GM11168 (cell line): ENCODE measurements at regions not wholly inside any gene's neighbourhood (a gene's known extent, or its start where the extent isn't known, plus 50 kb on each side); places are given as distances from the start of the nearest gene placed in this dataset.

ENCODE experiments used
- in situ Hi-C: fragments of 300-500 bp; cut with MboI; formaldehyde crosslinking; loops from one replicate; pipeline ENCODE4 v1.12.0; 2022; ENCODE audit warnings: low sequenced_read_pairs; ENCODE audit not compliant: unreplicated experiment

- in situ Hi-C loops: no loop called here
These were observed 135.5 kb upstream of the CXCR4 start for GRCh38 chr2:136253288-136254004.

GRCh38 chr2:136251885-136252585 is 134.1 kb upstream of the CXCR4 start:
- in situ Hi-C loops: no loop called here

- in situ Hi-C loops: no loop called here
These were observed 133.4 kb upstream of the CXCR4 start for GRCh38 chr2:136251197-136251884.

- in situ Hi-C loops: no loop called here
These were observed 132.2 kb upstream of the CXCR4 start for GRCh38 chr2:136250131-136250530.

GRCh38 chr2:136248907-136249306 is 131.0 kb upstream of the CXCR4 start:
- in situ Hi-C loops: no loop called here

GRCh38 chr2:136248242-136248641 is 130.3 kb upstream of the CXCR4 start:
- in situ Hi-C loops: no loop called here

GRCh38 chr2:136247204-136247950 is 129.4 kb upstream of the CXCR4 start:
- in situ Hi-C loops: no loop called here

GRCh38 chr2:136246086-136246669 is 128.2 kb upstream of the CXCR4 start:
- in situ Hi-C loops: no loop called here

GRCh38 chr2:136245211-136245610 is 127.3 kb upstream of the CXCR4 start:
- in situ Hi-C loops: no loop called here

- in situ Hi-C loops: no loop called here
These were observed 126.6 kb upstream of the CXCR4 start for GRCh38 chr2:136244536-136244885.

- in situ Hi-C loops: no loop called here
These were observed 125.9 kb upstream of the CXCR4 start for GRCh38 chr2:136243638-136244535.

GRCh38 chr2:136242687-136243277 is 124.8 kb upstream of the CXCR4 start:
- in situ Hi-C loops: no loop called here

GRCh38 chr2:136242100-136242499 is 124.2 kb upstream of the CXCR4 start:
- in situ Hi-C loops: no loop called here

- in situ Hi-C loops: no loop called here
These were observed 121.2 kb upstream of the CXCR4 start for GRCh38 chr2:136239079-136239685.

- in situ Hi-C loops: no loop called here
These were observed 120.5 kb upstream of the CXCR4 start for GRCh38 chr2:136238286-136239078.

- in situ Hi-C loops: no loop called here
These were observed 118.1 kb upstream of the CXCR4 start for GRCh38 chr2:136236019-136236418.

- in situ Hi-C loops: no loop called here
These were observed 117.6 kb upstream of the CXCR4 start for GRCh38 chr2:136235546-136235945.

- in situ Hi-C loops: no loop called here
These were observed 116.3 kb upstream of the CXCR4 start for GRCh38 chr2:136234261-136234660.
